B cell (primary cell): ENCODE measurements at regions not wholly inside any gene's neighbourhood (a gene's known extent, or its start where the extent isn't known, plus 50 kb on each side); places are given as distances from the start of the nearest gene placed in this dataset.

Experiments used
- ATAC-seq: fragments of 200-7000 bp; cut with Tn5 transposase; one replicate; pipeline ENCODE4 v1.10.0; 2021; ENCODE audit warnings: low read depth, mild to moderate bottlenecking, moderate number of reproducible peaks, moderate library complexity
- CTCF ChIA-PET: fragments of 350-600 bp; sonication (Branson Sonifier 250); formaldehyde crosslinking; loops from one replicate; lab custom pipeline; 2021; ENCODE audit warnings: antibody characterized with exemption, inconsistent platforms; lab: Charles Lee
- POLR2A ChIA-PET: fragments of 350-600 bp; sonication (Branson Sonifier 250); formaldehyde crosslinking; loops from one replicate; lab custom pipeline; 2021; ENCODE audit warnings: antibody characterized with exemption; lab: Charles Lee
- DNase-seq: peaks from one replicate; pipeline ENCODE4 v3.0.0; 2013
- H2AFZ ChIP-seq: 2 replicates; pipeline ENCODE4 v1.6.1; 2012; ENCODE audit warnings: mild to moderate bottlenecking, low read depth, low read length; ENCODE audit not compliant: insufficient read depth, poor library complexity, severe bottlenecking
- H3K27ac ChIP-seq, 2 donors: 1 replicate in 1 of 2; 2 replicates in 1 of 2; pipeline ENCODE4 v1.5.1; 2012 to 2013; ENCODE audit warnings: low read length in 2 of 2, mild to moderate bottlenecking in 2 of 2, moderate library complexity in 1 of 2
- H3K27me3 ChIP-seq, 4 experiments: fragments of 200-600 bp in 1 of 4; sonication (generic) in 1 of 4; replicated peaks in 1 of 4; 1 replicate in 2 of 4; 2 replicates in 2 of 4; pipeline versions ENCODE4 v1.6.1 to v1.7.0; 2013 to 2016; ENCODE audit warnings: low read length in 3 of 4, mild to moderate bottlenecking in 2 of 4, mixed read lengths in 1 of 4, moderate library complexity in 1 of 4; ENCODE audit not compliant: insufficient read depth in 4 of 4, control insufficient read depth in 3 of 4; ENCODE audit errors: control extremely low read depth in 1 of 4
- H3K36me3 ChIP-seq, 2 experiments: replicated peaks in 1 of 2; 1 replicate in 1 of 2; 2 replicates in 1 of 2; pipeline versions ENCODE4 v1.6.1 to v1.7.1; 2013; ENCODE audit warnings: low read length in 1 of 2; ENCODE audit not compliant: insufficient read depth in 2 of 2, control insufficient read depth in 1 of 2; ENCODE audit errors: control extremely low read depth in 1 of 2, extremely low read depth in 1 of 2
- H3K4me1 ChIP-seq, 2 donors: fragments of 200-600 bp in 1 of 2; sonication (generic) in 1 of 2; 1 replicate in 1 of 2; 2 replicates in 1 of 2; pipeline versions ENCODE4 v1.5.1 to v1.6.1; 2013 to 2017; ENCODE audit warnings: low read length in 2 of 2; ENCODE audit not compliant: control insufficient read depth in 2 of 2, insufficient read depth in 2 of 2
- H3K4me2 ChIP-seq: replicated peaks from 2 replicates; pipeline ENCODE3; 2012; ENCODE audit warnings: mild to moderate bottlenecking, low read depth, low read length; ENCODE audit not compliant: poor library complexity, severe bottlenecking
- H3K4me3 ChIP-seq, 5 experiments: fragments of 200-600 bp in 1 of 5; sonication (generic) in 1 of 5; 1 replicate in 3 of 5; 2 replicates in 2 of 5; pipeline versions ENCODE4 v1.5.1 to v1.7.0; 2011 to 2016; ENCODE audit warnings: low read length in 4 of 5, mild to moderate bottlenecking in 4 of 5, low read depth in 2 of 5, control low read depth in 1 of 5, moderate library complexity in 1 of 5; ENCODE audit not compliant: insufficient read depth in 1 of 5; ENCODE audit errors: control extremely low read depth in 1 of 5, extremely low read depth in 1 of 5
- H3K79me2 ChIP-seq: fragments of 200-600 bp; sonication (generic); one replicate; pipeline ENCODE4 v1.6.0; 2016; ENCODE audit warnings: low read length; ENCODE audit not compliant: control insufficient read depth, insufficient read depth
- H3K9ac ChIP-seq: fragments of 200-600 bp; sonication (generic); 2 replicates; pipeline ENCODE4 v1.6.1; 2017; ENCODE audit warnings: mild to moderate bottlenecking, low read length, moderate library complexity
- H3K9me3 ChIP-seq, 3 donors: one replicate each; pipeline versions ENCODE4 v1.6.1 to v1.7.1; 2013; ENCODE audit warnings: low read length in 2 of 3; ENCODE audit not compliant: control insufficient read depth in 2 of 3, insufficient read depth in 1 of 3; ENCODE audit errors: control extremely low read depth in 1 of 3
- H4K20me1 ChIP-seq: 2 replicates; pipeline ENCODE4 v1.6.0; 2012; ENCODE audit warnings: mild to moderate bottlenecking, low read length; ENCODE audit not compliant: insufficient read depth, control insufficient read depth, poor library complexity, severe bottlenecking
- H3K27ac Mint-ChIP-seq: one replicate; pipeline ENCODE4 v1.8.0; 2021; ENCODE audit warnings: mixed read lengths
- H3K27me3 Mint-ChIP-seq: one replicate; pipeline ENCODE4 v1.8.0; 2021; ENCODE audit warnings: mixed read lengths
- H3K4me1 Mint-ChIP-seq: one replicate; pipeline ENCODE4 v1.8.0; 2021; ENCODE audit warnings: mixed read lengths
- H3K4me3 Mint-ChIP-seq: one replicate; pipeline ENCODE4 v1.8.0; 2021; ENCODE audit warnings: mixed read lengths
- H3K9me3 Mint-ChIP-seq: one replicate; pipeline ENCODE4 v1.8.0; 2022; ENCODE audit warnings: mixed read lengths; ENCODE audit not compliant: insufficient read depth
- EZH2 ChIP-seq: IDR thresholded peaks from 2 replicates; pipeline ENCODE4 v1.6.1; 2012; ENCODE audit warnings: borderline replicate concordance, low read depth, mild to moderate bottlenecking, moderate library complexity, low read length; ENCODE audit not compliant: insufficient read depth, poor library complexity, severe bottlenecking
- WGBS: methylation state at CpG from one replicate; pipeline ENCODE4 v1.1.5; 2013; ENCODE audit warnings: missing lambda C conversion rate; ENCODE audit not compliant: insufficient coverage; 5-methylcytosine and 5-hydroxymethylcytosine counted together
- intact Hi-C: fragments of 100-400 bp; cut with micrococcal nuclease; formaldehyde crosslinking; loops from one replicate; pipeline ENCODE4 v1.10.0; 2022
- TF ChIP-seq, protein P1 (sequence below): fragments of 200-600 bp; IDR thresholded peaks from one replicate; pipeline ENCODE4 v1.8.0; 2022; ENCODE audit warnings: antibody characterized with exemption, mild to moderate bottlenecking

DNA sequence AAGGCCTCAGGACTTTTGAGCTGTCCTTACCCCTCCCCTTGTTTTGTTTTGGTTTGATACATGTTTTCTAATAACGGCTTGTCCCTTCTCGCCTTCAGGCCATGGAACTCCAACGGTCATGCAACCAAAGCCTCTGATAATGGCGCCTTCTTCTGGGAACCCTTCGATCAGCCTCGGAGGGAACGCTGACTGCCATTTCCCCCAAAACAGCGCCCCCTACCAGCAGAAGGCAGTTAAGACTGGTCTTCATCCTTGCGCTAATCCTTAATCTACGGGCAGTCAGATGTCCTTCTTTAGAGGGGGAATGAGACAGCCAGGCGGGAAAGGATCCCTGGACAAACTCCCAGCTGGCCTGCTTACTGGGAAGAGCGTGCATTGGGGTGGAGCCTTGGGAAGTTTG, 276.6 kb downstream of the ICE1 start:
- Histone ChIP-seq H3K9me3 (peaks cover 0 to 11% (median 2%) of the 10 kb centered on the region in 3 donors), H3K9ac (no peak overlapping the region), H3K4me1 (no peaks in the 10 kb centered on the region), H3K36me3 (no peaks in the 10 kb centered on the region), H3K4me3 (no peak overlapping the region), H2AFZ (no peak overlapping the region), H3K27ac (no peak overlapping the region), H3K27me3 (no peaks in the 10 kb centered on the region), H4K20me1 (no peaks in the 10 kb centered on the region), H3K79me2 (no peaks in the 10 kb centered on the region), H3K4me2 (no peak overlapping the region)
- CTCF ChIA-PET: no interaction called here
- WGBS: 88% methylated on average over 12 of the region's 12 CpGs
- Mint-ChIP-seq H3K27me3 (no peaks in the 10 kb centered on the region), H3K4me3 (no peak overlapping the region), H3K27ac (no peak overlapping the region), H3K9me3 (no peaks in the 10 kb centered on the region), H3K4me1 (no peaks in the 10 kb centered on the region)
- intact Hi-C loops: no loop called here
- ATAC-seq: no peak
- POLR2A ChIA-PET: no interaction called here
- DNase-seq: no peak
- TF ChIP-seq, protein P1, sequence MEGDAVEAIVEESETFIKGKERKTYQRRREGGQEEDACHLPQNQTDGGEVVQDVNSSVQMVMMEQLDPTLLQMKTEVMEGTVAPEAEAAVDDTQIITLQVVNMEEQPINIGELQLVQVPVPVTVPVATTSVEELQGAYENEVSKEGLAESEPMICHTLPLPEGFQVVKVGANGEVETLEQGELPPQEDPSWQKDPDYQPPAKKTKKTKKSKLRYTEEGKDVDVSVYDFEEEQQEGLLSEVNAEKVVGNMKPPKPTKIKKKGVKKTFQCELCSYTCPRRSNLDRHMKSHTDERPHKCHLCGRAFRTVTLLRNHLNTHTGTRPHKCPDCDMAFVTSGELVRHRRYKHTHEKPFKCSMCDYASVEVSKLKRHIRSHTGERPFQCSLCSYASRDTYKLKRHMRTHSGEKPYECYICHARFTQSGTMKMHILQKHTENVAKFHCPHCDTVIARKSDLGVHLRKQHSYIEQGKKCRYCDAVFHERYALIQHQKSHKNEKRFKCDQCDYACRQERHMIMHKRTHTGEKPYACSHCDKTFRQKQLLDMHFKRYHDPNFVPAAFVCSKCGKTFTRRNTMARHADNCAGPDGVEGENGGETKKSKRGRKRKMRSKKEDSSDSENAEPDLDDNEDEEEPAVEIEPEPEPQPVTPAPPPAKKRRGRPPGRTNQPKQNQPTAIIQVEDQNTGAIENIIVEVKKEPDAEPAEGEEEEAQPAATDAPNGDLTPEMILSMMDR: no peak
- no peak for TF ChIP-seq EZH2

DNA sequence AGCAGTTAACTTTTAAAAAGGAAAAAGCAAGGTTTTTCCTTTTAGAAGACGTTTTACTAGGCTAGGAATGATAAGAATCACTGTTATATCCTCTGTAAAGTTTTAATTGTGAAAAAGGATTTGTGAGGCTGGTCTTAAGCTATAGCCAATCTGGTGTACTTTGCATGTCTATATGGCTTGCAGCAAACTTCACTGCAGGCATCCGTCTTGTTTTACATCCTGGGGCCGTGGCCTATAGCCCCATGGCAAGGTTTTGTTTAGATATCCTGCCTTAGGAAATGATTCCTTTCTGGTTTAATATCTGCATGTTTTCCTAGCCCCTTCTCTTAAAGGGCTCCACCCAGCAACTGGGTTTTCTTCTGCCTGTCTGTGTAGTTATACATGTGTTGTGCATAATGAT, 272.8 kb downstream of the ICE1 start:
- Histone ChIP-seq H3K4me3 (no peak overlapping the region), H3K79me2 (no peaks in the 10 kb centered on the region), H4K20me1 (no peaks in the 10 kb centered on the region), H3K27ac (no peak overlapping the region), H3K27me3 (no peaks in the 10 kb centered on the region), H3K9ac (no peak overlapping the region), H3K36me3 (no peaks in the 10 kb centered on the region), H3K4me1 (no peaks in the 10 kb centered on the region), H3K9me3 (peaks cover 0 to 11% (median 2%) of the 10 kb centered on the region in 3 donors), H2AFZ (no peak overlapping the region), H3K4me2 (no peak overlapping the region)
- TF ChIP-seq, protein P1: no peak
- TF ChIP-seq EZH2: no peak
- DNase-seq (no peak), ATAC-seq (no peak)
- Mint-ChIP-seq H3K27ac (no peak overlapping the region), H3K9me3 (no peaks in the 10 kb centered on the region), H3K4me3 (no peak overlapping the region), H3K27me3 (peaks cover 3% of the 10 kb centered on the region), H3K4me1 (no peaks in the 10 kb centered on the region)
- POLR2A ChIA-PET: no interaction called here
- CTCF ChIA-PET: no interaction called here
- intact Hi-C loops: no loop called here
- WGBS: 67% methylated on average over 1 of the region's 3 CpGs
